Fibroblast of lung (primary cell): ENCODE measurements at regions not wholly inside any gene's neighbourhood (a gene's known extent, or its start where the extent isn't known, plus 50 kb on each side); places are given as distances from the start of the nearest gene placed in this dataset.

Source experiments
- DNase-seq, 2 donors: peaks; one replicate each; pipeline versions ENCODE4 v3.0.0 to v3.0.0-alpha.2; 2010; ENCODE audit warnings: low read depth in 2 of 2
- H2AFZ ChIP-seq: 2 replicates; pipeline ENCODE4 v1.5.1; 2012; ENCODE audit warnings: low read length, control low read depth, inconsistent platforms
- H3K27ac ChIP-seq: 2 replicates; pipeline ENCODE4 v1.5.1; 2011; ENCODE audit warnings: low read length, control low read depth; ENCODE audit not compliant: insufficient read depth
- H3K27me3 ChIP-seq: 2 replicates; pipeline ENCODE4 v1.5.1; 2011; ENCODE audit warnings: mild to moderate bottlenecking, low read length; ENCODE audit not compliant: control insufficient read depth, insufficient read depth
- H3K36me3 ChIP-seq: 2 replicates; pipeline ENCODE4 v1.5.1; 2011; ENCODE audit warnings: low read length; ENCODE audit not compliant: control insufficient read depth, insufficient read depth
- H3K4me1 ChIP-seq: 2 replicates; pipeline ENCODE4 v1.5.1; 2011; ENCODE audit warnings: low read length; ENCODE audit not compliant: control insufficient read depth, insufficient read depth; ENCODE audit errors: extremely low read depth
- H3K4me2 ChIP-seq: 2 replicates; pipeline ENCODE4 v1.5.1; 2011; ENCODE audit warnings: low read length, control low read depth; ENCODE audit not compliant: insufficient read depth; ENCODE audit errors: extremely low read depth
- H3K4me3 ChIP-seq, 4 experiments: fragments of 200-600 bp in 1 of 4; sonication (generic) in 1 of 4; replicated peaks in 1 of 4; 2 replicates each; pipeline ENCODE4 v1.5.1; 2011 to 2016; ENCODE audit warnings: low read length in 4 of 4, low read depth in 3 of 4, mild to moderate bottlenecking in 3 of 4, control low read depth in 2 of 4, inconsistent platforms in 1 of 4, mixed read lengths in 1 of 4; ENCODE audit not compliant: insufficient read depth in 1 of 4; ENCODE audit errors: control extremely low read depth in 1 of 4
- H3K79me2 ChIP-seq: 2 replicates; pipeline ENCODE4 v1.5.1; 2012; ENCODE audit warnings: mild to moderate bottlenecking, low read length, inconsistent platforms; ENCODE audit not compliant: control insufficient read depth, insufficient read depth
- H3K9ac ChIP-seq: 2 replicates; pipeline ENCODE4 v1.5.1; 2011; ENCODE audit warnings: mild to moderate bottlenecking, low read length, control low read depth; ENCODE audit not compliant: insufficient read depth
- H3K9me3 ChIP-seq: 2 replicates; pipeline ENCODE4 v1.5.1; 2012; ENCODE audit warnings: low read depth, low read length; ENCODE audit not compliant: control insufficient read depth, insufficient read depth
- H4K20me1 ChIP-seq: 2 replicates; pipeline ENCODE4 v1.5.1; 2011; ENCODE audit warnings: low read length; ENCODE audit not compliant: control insufficient read depth, insufficient read depth; ENCODE audit errors: extremely low read depth
- CTCF ChIP-seq, 2 donors: IDR thresholded peaks in 1 of 2; conservative IDR thresholded peaks in 1 of 2; 1 replicate in 1 of 2; 2 replicates in 1 of 2; pipeline ENCODE4 v1.5.1; 2011 to 2012; ENCODE audit warnings: low read length in 2 of 2, control low read depth in 1 of 2, inconsistent platforms in 1 of 2, low read depth in 1 of 2, mild to moderate bottlenecking in 1 of 2
- EZH2 ChIP-seq: IDR thresholded peaks from 2 replicates; pipeline ENCODE4 v1.5.1; 2012; ENCODE audit warnings: low read length, control low read depth, mild to moderate bottlenecking; ENCODE audit errors: missing control alignments

GRCh38 chr4:24256547-24256946, 327.8 kb downstream of the DHX15 start:
- no peak overlapping the region for H2AFZ ChIP-seq
- DNase-seq, result no peak
- H3K79me2 ChIP-seq, result no peaks in the 10 kb centered on the region
- no peaks in the 10 kb centered on the region for H3K27me3 ChIP-seq
- H3K4me2 ChIP-seq, result no peak overlapping the region
- H4K20me1 ChIP-seq, result no peaks in the 10 kb centered on the region
- no peak overlapping the region for H3K27ac ChIP-seq
- no peak overlapping the region for H3K9ac ChIP-seq
- H3K4me1 ChIP-seq, result no peaks in the 10 kb centered on the region
- no peak overlapping the region for H3K4me3 ChIP-seq
- no peaks in the 10 kb centered on the region for H3K36me3 ChIP-seq
- H3K9me3 ChIP-seq, result no peaks in the 10 kb centered on the region
- TF ChIP-seq CTCF (conservative IDR thresholded peaks at IDR 0.05 in 1 of 2, IDR thresholded peaks at IDR 0.05 in 1 of 2; ENCODE audit: low read depth in 1 of 2, low read length in 2 of 2) (no peak), EZH2 (no peak)

DNA sequence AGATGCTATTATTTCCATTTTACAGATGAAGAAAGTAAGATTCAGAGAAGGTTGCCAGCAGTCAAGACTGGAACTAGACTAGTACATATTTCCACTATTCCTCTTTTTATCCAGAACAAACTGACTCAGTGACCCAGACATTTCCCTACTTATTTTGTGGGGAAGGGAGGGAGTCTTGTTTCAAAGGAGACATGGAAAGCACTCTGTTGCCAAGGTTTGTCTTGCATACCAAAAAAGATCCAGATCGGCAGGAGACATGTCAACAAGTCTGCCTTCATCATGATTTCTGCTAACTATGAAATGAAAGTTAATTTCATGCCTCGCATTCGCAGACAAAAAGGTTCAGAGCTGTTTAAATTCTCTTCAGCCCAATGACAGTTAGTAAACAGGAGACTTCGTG, 328.3 kb downstream of the DHX15 start:
- no peaks in the 10 kb centered on the region for H3K27me3 ChIP-seq
- H3K9ac ChIP-seq, result no peak overlapping the region
- H2AFZ ChIP-seq, result no peak overlapping the region
- no peaks in the 10 kb centered on the region for H4K20me1 ChIP-seq
- TF ChIP-seq EZH2 (no peak), CTCF (conservative IDR thresholded peaks at IDR 0.05 in 1 of 2, IDR thresholded peaks at IDR 0.05 in 1 of 2; ENCODE audit: low read depth in 1 of 2, low read length in 2 of 2) (no peak)
- no peaks in the 10 kb centered on the region for H3K79me2 ChIP-seq
- no peak overlapping the region for H3K27ac ChIP-seq
- H3K4me2 ChIP-seq, result no peak overlapping the region
- no peaks in the 10 kb centered on the region for H3K36me3 ChIP-seq
- H3K4me1 ChIP-seq, result no peaks in the 10 kb centered on the region
- H3K4me3 ChIP-seq, result no peak overlapping the region
- H3K9me3 ChIP-seq, result no peaks in the 10 kb centered on the region
- DNase-seq, result no peak

DNA sequence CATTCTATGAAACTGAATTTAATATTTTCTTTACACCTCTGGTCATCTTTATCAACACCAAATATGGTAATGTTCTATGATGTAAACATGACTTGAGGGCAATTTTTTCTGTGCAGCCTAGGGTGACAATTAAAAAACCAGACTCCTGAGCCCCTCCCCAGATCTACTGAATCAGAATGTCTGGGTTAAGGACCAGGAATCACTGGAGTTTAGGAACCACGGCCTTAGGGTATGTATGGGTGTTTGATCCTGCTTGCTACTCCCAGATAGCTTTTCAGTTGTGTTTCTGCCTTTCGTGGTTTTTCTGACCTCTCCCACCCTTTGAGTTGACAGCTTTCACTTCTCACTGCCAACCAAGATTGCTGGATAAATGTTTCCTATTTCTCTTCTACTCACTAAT, 332.2 kb downstream of the DHX15 start:
- H3K27ac ChIP-seq, result no peak overlapping the region

More for the DNA sequence above, 332.2 kb downstream of the DHX15 start:
- Histone ChIP-seq H3K36me3 (no peaks in the 10 kb centered on the region), H3K79me2 (no peaks in the 10 kb centered on the region), H2AFZ (no peak overlapping the region), H3K9me3 (no peaks in the 10 kb centered on the region), H3K4me3 (no peak overlapping the region), H4K20me1 (no peaks in the 10 kb centered on the region), H3K4me2 (no peak overlapping the region), H3K9ac (no peak overlapping the region), H3K27me3 (no peaks in the 10 kb centered on the region), H3K4me1 (peaks cover 2% of the 10 kb centered on the region)
- no peak for DNase-seq
- TF ChIP-seq CTCF (conservative IDR thresholded peaks at IDR 0.05 in 1 of 2, IDR thresholded peaks at IDR 0.05 in 1 of 2; ENCODE audit: low read depth in 1 of 2, low read length in 2 of 2), result no peak
- TF ChIP-seq EZH2, result no peak
